Left ventricle myocardium superior (tissue), 1 donor: ENCODE measurements at regions not wholly inside any gene's neighbourhood (a gene's known extent, or its start where the extent isn't known, plus 50 kb on each side); places are given as distances from the start of the nearest gene placed in this dataset.

Experiments
- ATAC-seq: fragments of 200-7000 bp; cut with Tn5 transposase; one replicate; pipeline ENCODE4 v1.9.1; 2020; ENCODE audit warnings: mild to moderate bottlenecking, moderate library complexity
- DNase-seq: peaks from one replicate; pipeline ENCODE4 v3.0.0-alpha.2; 2020
- intact Hi-C: fragments of 100-400 bp; cut with micrococcal nuclease; formaldehyde crosslinking; loops from one replicate; pipeline ENCODE4 v1.11.0; 2022
- donor health status: DM: no; HTN: yes; CAD: no; lungs with severe emphysema.

- ATAC-seq (no peak), DNase-seq (no peak)
- intact Hi-C loops = no loop called here
Observed at GRCh38 chr6:164871783-164872182, 437.6 kb downstream of the C6orf118 start.

DNA sequence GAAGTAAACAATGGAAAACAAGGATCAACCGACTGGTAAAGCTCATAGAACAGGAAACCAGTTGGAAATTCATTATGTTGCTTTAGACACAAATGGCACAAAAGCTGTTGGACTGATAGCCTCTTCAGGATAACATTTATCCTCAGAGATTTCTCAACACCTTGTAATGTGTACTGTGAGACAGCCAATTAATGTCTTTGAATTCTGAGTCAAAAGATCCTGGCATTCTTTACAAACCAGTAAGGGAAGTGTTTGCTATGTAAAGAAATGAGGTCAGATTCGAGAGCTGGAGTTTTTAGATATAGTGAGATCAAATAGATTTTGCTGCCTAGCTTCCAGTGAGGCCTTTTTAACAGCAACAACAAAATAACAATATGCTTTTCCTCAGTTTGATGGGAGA, 439.2 kb downstream of the C6orf118 start:
- no peak for DNase-seq
- no peak for ATAC-seq
- intact Hi-C loops = no loop called here

- DNase-seq (no peak), ATAC-seq (no peak)
- intact Hi-C loops = no loop called here
Observed at GRCh38 chr6:164861967-164862366, 447.4 kb downstream of the C6orf118 start.

DNA sequence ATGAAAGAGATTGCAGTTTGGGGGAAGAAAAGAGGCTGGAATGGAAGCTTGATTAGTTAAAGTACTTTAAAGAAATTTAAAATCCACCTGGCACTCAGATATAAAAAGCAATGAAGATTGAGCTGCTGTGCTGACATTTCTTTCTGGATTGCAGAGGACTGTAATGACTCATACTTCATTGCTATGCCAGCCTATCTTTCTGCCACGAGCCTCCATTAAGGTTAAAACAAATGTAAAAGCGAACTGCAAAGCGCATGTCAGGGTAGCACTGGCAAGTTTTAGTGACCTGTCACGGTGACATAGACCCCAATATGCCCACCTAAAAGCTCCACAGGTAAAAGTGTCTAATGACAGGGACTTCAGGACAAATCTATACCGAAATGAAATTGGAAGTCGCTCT, 449.6 kb downstream of the C6orf118 start:
- ATAC-seq = peak; percentile 48
- intact Hi-C loops = no loop called here
- no peak for DNase-seq

GRCh38 chr6:164856138-164856537, 453.3 kb downstream of the C6orf118 start:
- intact Hi-C loops = no loop called here
- ATAC-seq = no peak
- no peak for DNase-seq

- intact Hi-C loops = no loop called here
- no peak for DNase-seq
- ATAC-seq = no peak
Observed at GRCh38 chr6:164855281-164855680, 454.1 kb downstream of the C6orf118 start.

GRCh38 chr6:164854526-164854925, 454.9 kb downstream of the C6orf118 start:
- intact Hi-C loops = no loop called here
- no peak for DNase-seq

DNA sequence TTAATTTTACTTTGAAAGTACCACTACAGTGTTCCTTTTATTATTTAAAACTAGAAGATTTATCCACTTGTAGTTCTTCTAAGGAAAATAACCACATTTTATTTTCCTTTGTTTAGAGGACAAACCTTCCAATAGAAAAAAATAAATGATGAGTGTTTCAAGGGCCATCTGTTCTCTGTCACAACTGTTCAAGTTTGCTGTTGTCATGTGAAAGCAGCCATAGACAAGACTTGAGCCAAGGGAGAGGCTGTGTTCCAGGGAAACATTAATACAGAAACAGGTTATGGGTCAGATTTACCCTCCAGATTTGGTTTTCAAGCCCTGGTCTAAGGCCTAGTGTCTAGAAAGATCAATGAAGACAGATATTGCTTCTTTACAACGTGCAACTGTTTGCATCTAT, 463.6 kb downstream of the C6orf118 start:
- intact Hi-C loops = no loop called here

More at GRCh38 chr6:164854526-164854925, 454.9 kb downstream of the C6orf118 start:
- ATAC-seq = no peak

DNA sequence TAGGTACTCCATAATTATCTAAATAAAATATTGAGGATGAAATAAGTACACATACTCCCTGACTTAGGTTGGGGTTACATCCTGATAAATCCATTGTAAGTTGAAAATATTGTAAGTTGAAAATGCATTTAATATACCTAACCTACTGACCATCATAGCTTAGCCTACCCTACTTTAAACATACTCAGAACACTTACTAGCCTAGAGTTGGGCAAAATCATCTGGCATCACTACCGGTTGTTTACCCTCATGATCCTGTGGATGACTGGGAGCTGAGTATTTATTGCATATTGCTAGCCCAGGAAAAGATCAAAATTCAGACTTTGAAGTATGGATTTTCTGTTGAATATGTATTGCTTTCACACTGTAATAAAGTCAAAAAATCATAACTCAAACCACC, 467.3 kb downstream of the C6orf118 start:
- intact Hi-C loops = no loop called here
- DNase-seq (no peak), ATAC-seq (no peak)

More for the DNA sequence above, 463.6 kb downstream of the C6orf118 start:
- ATAC-seq (peak; percentile 51), DNase-seq (no peak)

- intact Hi-C loops = no loop called here
- DNase-seq (no peak), ATAC-seq (no peak)
Observed at GRCh38 chr6:164838068-164838615, 471.3 kb downstream of the C6orf118 start.

GRCh38 chr6:164836486-164836885, 472.9 kb downstream of the C6orf118 start:
- ATAC-seq (no peak), DNase-seq (no peak)
- intact Hi-C loops = no loop called here

DNA sequence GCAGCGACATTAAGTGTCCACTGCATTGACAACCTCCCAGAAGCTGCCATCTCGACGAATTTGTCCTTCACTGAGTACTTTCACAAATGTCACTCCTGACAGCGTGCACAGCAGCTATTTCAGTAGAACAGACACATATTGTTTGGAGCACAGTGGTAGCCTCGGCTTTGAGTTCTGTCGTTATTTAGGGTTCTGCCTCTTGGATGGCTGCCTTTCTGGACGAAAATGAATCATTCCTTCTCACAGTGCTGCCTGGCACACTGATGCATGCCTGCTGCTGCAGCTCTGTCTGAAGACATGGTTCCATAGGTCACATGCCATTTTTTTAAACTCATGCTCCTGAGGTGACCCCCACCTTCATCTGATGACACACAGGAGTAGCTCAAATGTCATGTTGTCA, 477.0 kb downstream of the C6orf118 start:
- ATAC-seq = peak; percentile 62
- intact Hi-C loops = no loop called here
- DNase-seq = no peak

DNA sequence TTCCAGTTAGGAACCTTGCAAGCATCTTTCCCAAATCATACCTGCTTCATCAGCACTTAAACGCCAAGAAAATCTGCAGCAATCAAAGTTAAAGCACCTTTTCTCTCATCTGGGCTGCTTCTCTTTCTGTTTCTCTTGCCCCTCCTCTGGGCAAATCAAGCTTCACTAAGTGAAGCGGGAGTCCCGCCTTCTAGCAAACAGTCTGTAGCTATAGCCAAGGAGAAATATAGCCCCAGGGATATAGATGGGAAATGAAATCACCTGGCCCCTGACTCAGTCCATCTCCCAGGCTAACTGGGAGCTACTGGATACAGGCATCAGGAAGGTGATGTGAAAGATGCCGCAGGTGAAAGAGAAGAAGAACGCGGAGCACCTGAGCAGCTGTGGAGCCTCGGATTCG, 481.9 kb downstream of the C6orf118 start:
- DNase-seq (no peak), ATAC-seq (no peak)
- intact Hi-C loops = no loop called here

GRCh38 chr6:164826831-164827468, 482.5 kb downstream of the C6orf118 start:
- intact Hi-C loops = no loop called here
- no peak for ATAC-seq
- DNase-seq = no peak

DNA sequence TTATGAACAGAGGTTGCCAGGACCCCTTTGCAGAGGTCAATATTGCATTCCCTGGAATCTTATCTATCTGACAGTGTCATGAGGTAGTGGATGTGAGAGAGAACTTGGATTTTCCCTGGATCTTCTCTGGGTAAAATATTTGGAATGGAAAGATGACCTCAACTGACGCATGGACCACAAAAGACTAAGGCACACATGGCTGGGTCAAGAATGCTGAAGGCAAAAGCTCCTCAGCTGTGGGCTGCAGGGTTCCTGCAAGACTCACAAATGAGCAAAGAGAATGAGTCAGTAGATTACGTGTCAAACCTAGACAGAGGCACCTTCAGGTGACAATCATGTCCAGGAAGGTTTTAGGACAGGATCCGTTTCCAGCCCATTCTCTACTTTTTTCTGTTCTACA, 484.0 kb downstream of the C6orf118 start:
- ATAC-seq = no peak
- DNase-seq = no peak
- intact Hi-C loops = no loop called here

DNA sequence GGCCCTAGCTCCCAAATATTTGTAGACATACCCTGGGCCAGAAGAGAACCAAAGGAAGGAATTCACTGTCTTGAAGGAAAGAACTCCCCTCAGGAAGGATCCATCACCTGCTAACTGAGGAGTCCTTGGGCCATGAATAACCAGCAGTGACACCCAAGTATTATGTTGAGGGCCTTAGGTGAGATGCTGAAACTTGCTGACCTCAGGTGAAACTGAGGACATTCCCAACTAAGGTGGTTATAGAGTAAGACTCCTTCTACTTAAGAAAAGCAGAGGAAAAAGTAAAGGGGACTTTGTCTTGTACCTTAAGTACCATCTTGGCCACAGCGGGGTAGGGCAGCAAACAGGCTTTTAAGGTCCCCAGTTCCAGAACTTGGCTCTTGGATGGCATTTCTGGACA, 491.7 kb downstream of the C6orf118 start:
- DNase-seq (no peak), ATAC-seq (no peak)
- intact Hi-C loops = no loop called here

- intact Hi-C loops = no loop called here
- DNase-seq = no peak
- ATAC-seq = no peak
Observed at GRCh38 chr6:164812706-164813105, 496.7 kb downstream of the C6orf118 start.

DNA sequence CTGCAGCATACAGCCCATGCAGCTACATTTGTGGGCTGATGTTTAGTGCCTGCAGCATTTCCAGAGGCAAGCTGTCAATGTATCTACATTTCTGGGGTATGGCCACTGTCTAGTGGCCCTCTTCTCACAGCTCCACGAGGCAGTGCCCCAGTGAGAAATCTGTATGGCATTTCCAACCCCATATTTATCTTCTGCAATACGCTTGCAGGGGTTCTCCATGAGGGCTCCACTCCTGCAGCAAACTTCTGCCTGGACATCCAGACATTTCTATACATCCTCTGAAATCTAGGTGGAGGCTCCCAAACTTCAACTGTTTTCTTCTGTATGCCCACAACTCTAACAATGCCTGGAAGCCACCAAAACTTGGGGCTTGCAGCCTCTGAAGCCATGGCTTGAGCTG, 502.3 kb downstream of the C6orf118 start:
- ATAC-seq (no peak), DNase-seq (no peak)
- intact Hi-C loops = no loop called here

DNA sequence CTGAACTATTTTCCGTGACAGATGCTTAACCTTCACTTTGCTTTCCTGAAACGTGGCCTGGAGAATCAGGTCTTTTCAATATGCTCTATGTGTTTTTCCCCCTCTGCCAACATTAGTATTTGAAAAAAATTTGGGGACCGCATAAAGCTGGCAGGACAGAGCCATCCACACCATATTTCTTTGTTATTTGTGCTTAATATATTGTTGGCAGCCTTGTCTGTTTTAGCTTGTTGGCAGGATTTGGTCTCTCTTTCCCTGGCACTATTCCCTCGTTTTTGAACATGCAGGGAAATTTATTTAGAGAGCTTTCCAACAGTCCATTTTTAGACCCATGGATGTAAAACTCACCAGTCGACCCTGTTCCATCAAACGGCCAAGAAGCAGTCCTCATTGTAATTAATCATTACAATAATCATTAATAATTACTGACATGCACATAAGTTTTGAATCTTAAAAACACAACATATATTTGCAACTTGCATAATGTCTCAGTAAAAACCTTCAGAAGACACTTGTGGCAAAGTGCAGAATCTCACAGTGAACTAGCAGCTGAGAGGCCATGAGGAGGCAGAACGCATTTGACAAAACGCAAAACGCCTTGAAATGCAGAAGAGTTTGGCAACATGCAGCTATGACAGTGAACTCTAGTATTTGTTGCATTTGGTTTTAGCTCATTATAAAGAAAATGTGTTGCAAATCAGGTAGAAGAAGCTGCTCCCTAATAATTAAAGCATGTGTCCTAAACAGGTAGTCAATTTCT, 514.2 kb downstream of the C6orf118 start:
- no peak for ATAC-seq
- intact Hi-C loops = no loop called here
- DNase-seq = no peak

GRCh38 chr6:164792666-164793065, 516.7 kb downstream of the C6orf118 start:
- intact Hi-C loops = no loop called here
- no peak for DNase-seq
- ATAC-seq = no peak

DNA sequence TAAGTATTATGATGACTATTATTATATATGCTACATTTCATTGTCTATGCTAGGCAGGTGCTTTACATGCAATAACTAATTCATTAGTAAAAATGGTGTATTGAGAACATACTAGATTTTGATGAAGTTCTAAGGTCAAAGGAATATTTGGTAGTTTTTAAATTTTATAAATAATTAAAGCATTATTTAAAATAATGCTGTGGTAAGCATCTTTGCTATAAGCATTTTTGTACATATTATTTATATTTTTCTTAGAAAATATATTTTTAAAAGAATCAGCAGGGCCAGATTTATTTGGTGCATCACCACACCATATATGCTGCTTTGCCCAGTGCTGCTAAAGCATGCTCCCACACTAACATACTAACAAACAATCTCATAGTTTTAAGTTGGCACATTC, 517.9 kb downstream of the C6orf118 start:
- ATAC-seq = no peak
- intact Hi-C loops = no loop called here
- DNase-seq = no peak
